ENCODE measurements at regions not wholly inside any gene's neighbourhood (a gene's known extent, or its start where the extent isn't known, plus 50 kb on each side); places are given as distances from the start of the nearest gene placed in this dataset.

GRCh38 chr17:71004413-71004812, 835.1 kb downstream of the KCNJ2 start:
- TF ChIP-seq POLR2A (IDR thresholded peaks at IDR 0.05; ENCODE audit: control extremely low read depth in 1 of 2, low read depth in 2 of 2, low read length in 2 of 2) (no peak), BRCA1 (IDR thresholded peaks at IDR 0.05; ENCODE audit: low read depth, low read length) (no peak), SIN3A (conservative IDR thresholded peaks at IDR 0.05 in 1 of 2, IDR thresholded peaks at IDR 0.05 in 1 of 2; ENCODE audit: low read depth in 1 of 2, low read length in 2 of 2) (no peak), POLR2AphosphoS5 (IDR thresholded peaks at IDR 0.05; ENCODE audit: low read depth, low read length) (no peak), CREB1 (IDR thresholded peaks at IDR 0.05) (no peak), TEAD4 (IDR thresholded peaks at IDR 0.05; ENCODE audit: low read depth, low read length) (no peak), TCF12 (IDR thresholded peaks at IDR 0.05; ENCODE audit: low read depth, low read length) (no peak), GTF2F1 (IDR thresholded peaks at IDR 0.05; ENCODE audit: borderline replicate concordance, low read depth, low read length) (no peak), EZH2 (IDR thresholded peaks at IDR 0.05; ENCODE audit: low read depth, low read length, severe bottlenecking) (no peak)
- TF ChIP-seq, protein P1, sequence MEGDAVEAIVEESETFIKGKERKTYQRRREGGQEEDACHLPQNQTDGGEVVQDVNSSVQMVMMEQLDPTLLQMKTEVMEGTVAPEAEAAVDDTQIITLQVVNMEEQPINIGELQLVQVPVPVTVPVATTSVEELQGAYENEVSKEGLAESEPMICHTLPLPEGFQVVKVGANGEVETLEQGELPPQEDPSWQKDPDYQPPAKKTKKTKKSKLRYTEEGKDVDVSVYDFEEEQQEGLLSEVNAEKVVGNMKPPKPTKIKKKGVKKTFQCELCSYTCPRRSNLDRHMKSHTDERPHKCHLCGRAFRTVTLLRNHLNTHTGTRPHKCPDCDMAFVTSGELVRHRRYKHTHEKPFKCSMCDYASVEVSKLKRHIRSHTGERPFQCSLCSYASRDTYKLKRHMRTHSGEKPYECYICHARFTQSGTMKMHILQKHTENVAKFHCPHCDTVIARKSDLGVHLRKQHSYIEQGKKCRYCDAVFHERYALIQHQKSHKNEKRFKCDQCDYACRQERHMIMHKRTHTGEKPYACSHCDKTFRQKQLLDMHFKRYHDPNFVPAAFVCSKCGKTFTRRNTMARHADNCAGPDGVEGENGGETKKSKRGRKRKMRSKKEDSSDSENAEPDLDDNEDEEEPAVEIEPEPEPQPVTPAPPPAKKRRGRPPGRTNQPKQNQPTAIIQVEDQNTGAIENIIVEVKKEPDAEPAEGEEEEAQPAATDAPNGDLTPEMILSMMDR (IDR thresholded peaks at IDR 0.05; ENCODE audit: control extremely low read depth in 1 of 3, insufficient read depth in 1 of 3, low read depth in 1 of 3, low read length in 3 of 3), result no peak
- TF ChIP-seq, protein P2, sequence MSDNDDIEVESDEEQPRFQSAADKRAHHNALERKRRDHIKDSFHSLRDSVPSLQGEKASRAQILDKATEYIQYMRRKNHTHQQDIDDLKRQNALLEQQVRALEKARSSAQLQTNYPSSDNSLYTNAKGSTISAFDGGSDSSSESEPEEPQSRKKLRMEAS (IDR thresholded peaks at IDR 0.05), result no peak
